Heart right ventricle (tissue), 16 donors: ENCODE measurements at regions not wholly inside any gene's neighbourhood (a gene's known extent, or its start where the extent isn't known, plus 50 kb on each side); places are given as distances from the start of the nearest gene placed in this dataset.

Experiments
- ATAC-seq, 8 donors: fragments of 200-7000 bp; cut with Tn5 transposase; one replicate each; pipeline ENCODE4 v1.9.1; 2020; ENCODE audit warnings: mild to moderate bottlenecking in 8 of 8, moderate library complexity in 8 of 8, moderate number of reproducible peaks in 1 of 8
- DNase-seq, 2 donors: peaks; one replicate each; pipeline ENCODE4 v3.0.0-alpha.2; 2020
- H3K27ac ChIP-seq, 10 donors: fragments of 200-600 bp; sonication (generic) in 2 of 10; one replicate each; pipeline versions ENCODE4 v1.5.0 to v1.8.0; 2020 to 2022; ENCODE audit warnings: mild to moderate bottlenecking in 3 of 10
- H3K27me3 ChIP-seq, 7 donors: fragments of 200-600 bp; one replicate each; pipeline ENCODE4 v1.8.0; 2021 to 2022; ENCODE audit warnings: mild to moderate bottlenecking in 2 of 7
- H3K36me3 ChIP-seq, 9 donors: fragments of 200-600 bp; sonication (generic) in 1 of 9; one replicate each; pipeline versions ENCODE4 v1.5.0 to v1.8.0; 2020 to 2022; ENCODE audit warnings: mild to moderate bottlenecking in 2 of 9
- H3K4me1 ChIP-seq, 9 donors: fragments of 200-600 bp; sonication (generic) in 1 of 9; one replicate each; pipeline versions ENCODE4 v1.5.0 to v1.8.0; 2020 to 2022; ENCODE audit warnings: mild to moderate bottlenecking in 4 of 9
- H3K4me3 ChIP-seq, 10 donors: fragments of 200-600 bp; sonication (generic) in 2 of 10; one replicate each; pipeline versions ENCODE4 v1.5.0 to v1.8.0; 2020 to 2022; ENCODE audit warnings: mild to moderate bottlenecking in 7 of 10, moderate library complexity in 2 of 10
- H3K9me3 ChIP-seq, 11 donors: fragments of 200-600 bp in 10 of 11; sonication (generic) in 2 of 11; one replicate each; pipeline versions ENCODE4 v1.5.0 to v1.8.0; 2013 to 2022; ENCODE audit warnings: mild to moderate bottlenecking in 2 of 11, control low read depth in 1 of 11, moderate library complexity in 1 of 11
- WGBS, 2 donors: extraction: QIAGEN DNeasy Blood & Tissue Kit; methylation state at CpG; one replicate each; pipeline ENCODE4 v1.1.7; 2013; ENCODE audit warnings: inconsistent platforms in 1 of 2; 5-methylcytosine and 5-hydroxymethylcytosine counted together
- intact Hi-C, 10 donors: fragments of 100-400 bp; cut with DNase I; formaldehyde crosslinking; loops; one replicate each; pipeline versions ENCODE4 v1.11.1 to v1.14.2; 2022
- TF ChIP-seq, protein P1 (sequence below), 9 donors: fragments of 200-600 bp; sonication (generic) in 2 of 9; IDR thresholded peaks; one replicate each; pipeline versions ENCODE4 v1.5.0 to v1.8.0; 2021 to 2022; ENCODE audit warnings: antibody characterized with exemption in 9 of 9, mild to moderate bottlenecking in 5 of 9, moderate library complexity in 1 of 9
- donor health status: Arrhythmogenic right ventricular cardiomyopathy.
- donor health status: ischemic (EF 13 %, LVEDD 7.1; RV severe dilation, severe dysfunction).
- donor health status: healthy with polysubstance abuse.
- donor health status: DM: no; HTN: yes; CAD: no.
- donor health status: DM: no; HTN: no; CAD: no.
- donor health status: ischemic (EF 25% LVEDD 6.9; RV normal size, moderate dysfunction).
- donor health status: ischemic (EF 25% LVEDD 5.7; RV mildly dilated, moderate dysfunction).
- donor health status: healthy.
- donor health status: DM: yes; HTN: yes; CAD: no.
- donor health status: Ischemic cardiomyopathy.
- donor health status: ischemic (EF 35%, LVEDD 5.7; RV mildly dilated, moderate dysfunction).
- donor health status: nonischemic (EF 11% LVEDD 7.7; RV severe dilation, severe dysfunction).
- donor health status: DM: yes; HTN: yes; CAD: no.
- donor health status: PGD.
- donor health status: ischemic (EF 29% LVEDD 5.4; RV normal size, mild dysfunction).
- donor health status: nonischemic (EF 23%, LVEDD 6.1; RV moderate dilation, normal function).

DNA sequence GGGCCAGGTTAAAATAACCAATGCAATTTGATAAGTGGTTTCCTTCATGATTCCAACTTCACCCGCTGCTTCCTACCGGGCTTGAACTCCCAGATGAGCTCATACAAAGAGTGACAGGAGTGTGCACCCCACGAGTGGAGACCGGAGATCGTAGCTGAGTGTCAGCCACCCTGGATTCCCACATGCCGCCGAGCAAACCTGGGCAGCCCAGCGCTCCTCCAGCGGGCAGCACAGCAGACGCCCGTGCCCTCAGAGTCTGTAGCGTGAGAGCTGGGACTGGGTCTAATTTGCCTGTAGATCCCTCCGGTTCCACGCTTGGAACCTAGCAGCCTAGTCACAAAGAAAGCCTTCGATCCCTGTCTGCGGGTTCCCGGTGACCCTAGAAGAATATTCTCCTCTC lies 476.1 kb upstream of the MGMT start:
- H3K27ac ChIP-seq, result no peak overlapping the region
- TF ChIP-seq, protein P1, sequence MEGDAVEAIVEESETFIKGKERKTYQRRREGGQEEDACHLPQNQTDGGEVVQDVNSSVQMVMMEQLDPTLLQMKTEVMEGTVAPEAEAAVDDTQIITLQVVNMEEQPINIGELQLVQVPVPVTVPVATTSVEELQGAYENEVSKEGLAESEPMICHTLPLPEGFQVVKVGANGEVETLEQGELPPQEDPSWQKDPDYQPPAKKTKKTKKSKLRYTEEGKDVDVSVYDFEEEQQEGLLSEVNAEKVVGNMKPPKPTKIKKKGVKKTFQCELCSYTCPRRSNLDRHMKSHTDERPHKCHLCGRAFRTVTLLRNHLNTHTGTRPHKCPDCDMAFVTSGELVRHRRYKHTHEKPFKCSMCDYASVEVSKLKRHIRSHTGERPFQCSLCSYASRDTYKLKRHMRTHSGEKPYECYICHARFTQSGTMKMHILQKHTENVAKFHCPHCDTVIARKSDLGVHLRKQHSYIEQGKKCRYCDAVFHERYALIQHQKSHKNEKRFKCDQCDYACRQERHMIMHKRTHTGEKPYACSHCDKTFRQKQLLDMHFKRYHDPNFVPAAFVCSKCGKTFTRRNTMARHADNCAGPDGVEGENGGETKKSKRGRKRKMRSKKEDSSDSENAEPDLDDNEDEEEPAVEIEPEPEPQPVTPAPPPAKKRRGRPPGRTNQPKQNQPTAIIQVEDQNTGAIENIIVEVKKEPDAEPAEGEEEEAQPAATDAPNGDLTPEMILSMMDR (IDR thresholded peaks at IDR 0.05), result no peak
- DNase-seq (no peak), ATAC-seq (no peak)
- 76 to 86% methylated on average over 17 of the region's 17 CpGs for WGBS, 2 donors
- H3K4me1 ChIP-seq, result no peaks in the 10 kb centered on the region
- H3K36me3 ChIP-seq, result no peaks in the 10 kb centered on the region
- intact Hi-C loops, result no loop called here
- no peak overlapping the region for H3K4me3 ChIP-seq
- H3K9me3 ChIP-seq, result peaks cover 0 to 9% (median 0%) of the 10 kb centered on the region in 11 donors
- H3K27me3 ChIP-seq, result peaks cover 0 to 18% (median 4%) of the 10 kb centered on the region in 7 donors

DNA sequence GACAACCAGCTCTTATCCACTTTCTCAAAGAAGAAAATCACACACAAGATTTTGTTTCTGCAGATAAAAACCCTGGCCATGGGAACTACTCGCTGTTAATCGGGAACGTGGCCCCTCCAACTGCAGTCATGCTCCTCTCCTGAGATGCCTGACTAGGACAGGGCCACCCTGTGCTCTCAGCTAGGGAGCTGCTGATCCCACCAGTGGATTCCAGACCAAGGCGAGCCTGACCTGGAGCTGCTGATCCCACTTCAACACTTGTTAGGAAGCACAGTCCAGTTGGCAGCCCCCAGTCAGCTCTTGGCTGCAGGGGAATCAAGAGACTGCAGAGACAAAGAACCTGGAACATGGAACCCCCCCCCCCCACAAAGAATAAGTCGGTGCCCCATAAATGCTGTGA lies 474.3 kb upstream of the MGMT start:
- Histone ChIP-seq H3K9me3 (peaks cover 0 to 4% (median 0%) of the 10 kb centered on the region in 11 donors), H3K36me3 (no peaks in the 10 kb centered on the region), H3K4me3 (no peak overlapping the region), H3K4me1 (no peaks in the 10 kb centered on the region), H3K27ac (no peak overlapping the region), H3K27me3 (peaks cover 0 to 18% (median 4%) of the 10 kb centered on the region in 7 donors)
- TF ChIP-seq, protein P1 (IDR thresholded peaks at IDR 0.05), result no peak
- intact Hi-C loops, result no loop called here
- 74% methylated on average over 5 of the region's 5 CpGs for WGBS, 2 donors
- DNase-seq (no peak), ATAC-seq (no peak)

DNA sequence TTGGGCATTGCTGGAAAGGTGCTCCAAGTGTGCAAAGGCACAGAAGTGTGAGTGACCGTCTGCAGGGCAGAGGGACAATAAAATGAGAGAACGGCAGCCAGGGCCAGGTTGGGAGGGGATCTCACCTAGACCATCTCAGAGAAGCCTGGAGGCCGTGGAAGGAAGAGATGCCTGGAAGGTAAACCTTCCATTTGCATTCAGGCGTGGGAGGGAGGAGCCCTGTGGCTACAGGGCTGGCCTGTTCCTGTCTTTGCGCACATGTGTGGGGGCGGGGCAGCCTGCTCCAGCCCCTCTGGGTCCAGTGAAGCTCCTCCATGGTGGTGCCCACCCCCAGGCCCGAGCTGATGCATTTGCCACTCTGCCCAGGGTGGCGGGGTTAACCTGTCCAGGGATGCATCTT lies 473.6 kb upstream of the MGMT start:
- H3K36me3 ChIP-seq, result no peaks in the 10 kb centered on the region
- DNase-seq, result no peak
- intact Hi-C loops, result no loop called here
- no peaks in the 10 kb centered on the region for H3K4me1 ChIP-seq
- H3K4me3 ChIP-seq, result no peak overlapping the region
- H3K9me3 ChIP-seq, result no peaks in the 10 kb centered on the region
- ATAC-seq, result no peak
- peaks cover 0 to 14% (median 4%) of the 10 kb centered on the region in 7 donors for H3K27me3 ChIP-seq
- TF ChIP-seq, protein P1 (IDR thresholded peaks at IDR 0.05), result no peak
- no peak overlapping the region for H3K27ac ChIP-seq
- 84 to 88% methylated on average over 8 of the region's 8 CpGs for WGBS, 2 donors

DNA sequence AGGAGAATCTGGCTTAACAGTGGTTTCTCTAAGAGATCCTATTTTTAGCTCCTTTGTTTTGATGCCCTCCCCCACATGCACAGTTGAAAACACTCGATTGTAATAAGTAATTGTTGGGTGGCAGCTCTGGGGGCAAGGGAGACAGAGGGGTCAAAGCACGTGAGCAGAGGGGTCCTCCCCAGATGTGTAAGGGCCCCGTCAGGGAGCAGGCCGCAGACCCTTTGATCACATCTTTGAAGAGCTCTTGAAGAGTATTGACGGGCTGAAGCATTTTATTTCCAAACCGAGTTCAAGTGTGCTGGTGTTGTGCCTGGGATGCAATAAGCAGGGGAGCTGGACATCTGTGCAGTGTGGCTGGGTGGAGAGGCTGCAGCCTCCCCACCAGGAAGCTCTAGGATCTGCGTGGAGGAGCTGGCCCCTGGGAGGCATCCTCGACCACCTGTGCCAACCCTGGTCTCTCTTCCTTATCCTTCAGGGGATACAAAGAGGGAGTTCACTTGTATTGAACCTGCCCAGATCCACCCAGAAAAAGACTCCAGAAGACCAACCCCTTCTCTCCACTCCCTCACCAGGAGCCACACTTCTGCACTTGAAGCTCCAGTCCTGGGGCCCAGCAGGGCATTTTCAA lies 473.0 kb upstream of the MGMT start:
- no peak for ATAC-seq
- no peak overlapping the region for H3K27ac ChIP-seq
- no peak for DNase-seq
- H3K4me1 ChIP-seq, result no peaks in the 10 kb centered on the region
- TF ChIP-seq, protein P1 (IDR thresholded peaks at IDR 0.05), result no peak
- H3K4me3 ChIP-seq, result no peak overlapping the region
- peaks cover 0 to 14% (median 4%) of the 10 kb centered on the region in 7 donors for H3K27me3 ChIP-seq
- 62 to 65% methylated on average over 8 of the region's 8 CpGs for WGBS, 2 donors
- intact Hi-C loops, result no loop called here
- H3K9me3 ChIP-seq, result no peaks in the 10 kb centered on the region
- H3K36me3 ChIP-seq, result no peaks in the 10 kb centered on the region
